GM18502 (cell line): ENCODE measurements at regions not wholly inside any gene's neighbourhood (a gene's known extent, or its start where the extent isn't known, plus 50 kb on each side); places are given as distances from the start of the nearest gene placed in this dataset.
"Not testable (repeated sequence)": the region's sequence is repeated elsewhere in the genome, so short reads cannot be mapped to it uniquely, and the experiment has no call there.

ENCODE experiments used
- ATAC-seq: cut with Tn5 transposase; IDR thresholded peaks from one replicate; pipeline ENCODE4 v1.9.1; 2021; ENCODE audit warnings: mild to moderate bottlenecking; ENCODE audit not compliant: unreplicated experiment, poor library complexity

GRCh38 chr9:115675834-115676233, 477.8 kb upstream of the PAPPA start:
- no peak for ATAC-seq

GRCh38 chr9:115680231-115680630, 473.4 kb upstream of the PAPPA start:
- no peak for ATAC-seq

GRCh38 chr9:115681585-115681984, 472.0 kb upstream of the PAPPA start:
- no peak for ATAC-seq

- ATAC-seq: no peak
These were observed 467.5 kb upstream of the PAPPA start for GRCh38 chr9:115686069-115686468.

GRCh38 chr9:115687356-115687755, 466.2 kb upstream of the PAPPA start:
- ATAC-seq: no peak

GRCh38 chr9:115689331-115689730, 464.3 kb upstream of the PAPPA start:
- ATAC-seq: no peak

- no peak for ATAC-seq
These were observed 462.6 kb upstream of the PAPPA start for GRCh38 chr9:115690786-115691496.

GRCh38 chr9:115691693-115692092, 461.9 kb upstream of the PAPPA start:
- no peak for ATAC-seq

GRCh38 chr9:115692868-115693267, 460.7 kb upstream of the PAPPA start:
- ATAC-seq: not testable (repeated sequence)

- no peak for ATAC-seq
These were observed 459.6 kb upstream of the PAPPA start for GRCh38 chr9:115694014-115694413.

GRCh38 chr9:115694991-115695390, 458.6 kb upstream of the PAPPA start:
- ATAC-seq: no peak

- ATAC-seq: no peak
These were observed 440.6 kb upstream of the PAPPA start for GRCh38 chr9:115712981-115713380.

- ATAC-seq: no peak
These were observed 437.9 kb upstream of the PAPPA start for GRCh38 chr9:115715666-115716065.

GRCh38 chr9:115717298-115717697, 436.3 kb upstream of the PAPPA start:
- no peak for ATAC-seq

- ATAC-seq: no peak
These were observed 435.8 kb upstream of the PAPPA start for GRCh38 chr9:115717711-115718173.

- no peak for ATAC-seq
These were observed 423.2 kb upstream of the PAPPA start for GRCh38 chr9:115730396-115730795.

GRCh38 chr9:115730845-115731244, 422.7 kb upstream of the PAPPA start:
- ATAC-seq: no peak

GRCh38 chr9:115733318-115734110, 420.1 kb upstream of the PAPPA start:
- ATAC-seq: no peak

- ATAC-seq: no peak
These were observed 414.3 kb upstream of the PAPPA start for GRCh38 chr9:115739096-115739875.

GRCh38 chr9:115740986-115741385, 412.6 kb upstream of the PAPPA start:
- ATAC-seq: no peak
